SK-N-SH (cell line): ENCODE measurements at regions not wholly inside any gene's neighbourhood (a gene's known extent, or its start where the extent isn't known, plus 50 kb on each side); places are given as distances from the start of the nearest gene placed in this dataset.

Experiments
- CHD2 ChIP-seq: fragments of 150-350 bp; IDR thresholded peaks from 2 replicates; pipeline ENCODE4 v1.6.1; 2018; ENCODE audit warnings: low read length; ENCODE audit not compliant: partially characterized antibody
- EZH2phosphoT487 ChIP-seq: fragments of 200-600 bp; sonication (generic); IDR thresholded peaks from 2 replicates; pipeline ENCODE4 v1.6.1; 2017; ENCODE audit warnings: low read depth, mixed run types, mild to moderate bottlenecking, antibody characterized with exemption, moderate library complexity, borderline replicate concordance
- MEF2A ChIP-seq: IDR thresholded peaks from 2 replicates; pipeline ENCODE4 v1.4.0; 2012; ENCODE audit warnings: low read depth, borderline replicate concordance
- POLR2AphosphoS5 ChIP-seq: IDR thresholded peaks from 2 replicates; pipeline ENCODE4 v1.6.1; 2012; ENCODE audit warnings: low read depth, low read length
- RFX5 ChIP-seq: IDR thresholded peaks from 2 replicates; pipeline ENCODE4 v1.6.1; 2012; ENCODE audit warnings: mild to moderate bottlenecking, improper control_type of control experiment, low read length
- TAF1 ChIP-seq: IDR thresholded peaks from 2 replicates; pipeline ENCODE4 v1.6.1; 2012; ENCODE audit warnings: low read depth, mild to moderate bottlenecking, low read length, moderate library complexity, borderline replicate concordance
- TEAD4 ChIP-seq: IDR thresholded peaks from 2 replicates; pipeline ENCODE4 v1.4.0; 2012; ENCODE audit warnings: mild to moderate bottlenecking, borderline replicate concordance; ENCODE audit not compliant: insufficient read depth
- TF ChIP-seq, protein P1 (sequence below): IDR thresholded peaks from 2 replicates; pipeline ENCODE4 v1.4.0; 2012; ENCODE audit warnings: low read depth
- TF ChIP-seq, protein P2 (sequence below): fragments of 200-600 bp; sonication (generic); IDR thresholded peaks from 2 replicates; pipeline ENCODE4 v1.6.1; 2017; ENCODE audit warnings: antibody characterized with exemption, mild to moderate bottlenecking, moderate library complexity

DNA sequence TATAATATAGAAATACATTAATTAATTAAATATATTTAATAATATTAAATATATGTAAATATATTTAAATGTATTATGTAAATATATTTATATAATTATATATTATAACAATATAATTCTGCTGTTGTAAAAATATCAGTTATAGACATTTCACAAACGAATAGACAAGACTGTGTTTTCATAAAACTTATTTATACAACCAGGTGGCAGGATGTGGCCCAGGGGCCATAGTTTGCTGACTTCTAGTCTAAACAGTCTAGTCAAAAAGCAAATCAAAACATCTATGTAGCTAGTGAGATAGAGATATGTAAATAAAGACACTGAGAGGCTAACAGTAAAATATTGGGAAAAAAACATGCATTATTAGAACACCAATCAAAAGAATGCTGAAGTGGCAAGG is 136.4 kb downstream of the TBXT start:
- TF ChIP-seq RFX5 (no peak), POLR2AphosphoS5 (no peak), TAF1 (no peak), MEF2A (no peak), EZH2phosphoT487 (no peak), CHD2 (no peak), TEAD4 (no peak)
- TF ChIP-seq, protein P1, sequence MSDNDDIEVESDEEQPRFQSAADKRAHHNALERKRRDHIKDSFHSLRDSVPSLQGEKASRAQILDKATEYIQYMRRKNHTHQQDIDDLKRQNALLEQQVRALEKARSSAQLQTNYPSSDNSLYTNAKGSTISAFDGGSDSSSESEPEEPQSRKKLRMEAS = no peak
- TF ChIP-seq, protein P2, sequence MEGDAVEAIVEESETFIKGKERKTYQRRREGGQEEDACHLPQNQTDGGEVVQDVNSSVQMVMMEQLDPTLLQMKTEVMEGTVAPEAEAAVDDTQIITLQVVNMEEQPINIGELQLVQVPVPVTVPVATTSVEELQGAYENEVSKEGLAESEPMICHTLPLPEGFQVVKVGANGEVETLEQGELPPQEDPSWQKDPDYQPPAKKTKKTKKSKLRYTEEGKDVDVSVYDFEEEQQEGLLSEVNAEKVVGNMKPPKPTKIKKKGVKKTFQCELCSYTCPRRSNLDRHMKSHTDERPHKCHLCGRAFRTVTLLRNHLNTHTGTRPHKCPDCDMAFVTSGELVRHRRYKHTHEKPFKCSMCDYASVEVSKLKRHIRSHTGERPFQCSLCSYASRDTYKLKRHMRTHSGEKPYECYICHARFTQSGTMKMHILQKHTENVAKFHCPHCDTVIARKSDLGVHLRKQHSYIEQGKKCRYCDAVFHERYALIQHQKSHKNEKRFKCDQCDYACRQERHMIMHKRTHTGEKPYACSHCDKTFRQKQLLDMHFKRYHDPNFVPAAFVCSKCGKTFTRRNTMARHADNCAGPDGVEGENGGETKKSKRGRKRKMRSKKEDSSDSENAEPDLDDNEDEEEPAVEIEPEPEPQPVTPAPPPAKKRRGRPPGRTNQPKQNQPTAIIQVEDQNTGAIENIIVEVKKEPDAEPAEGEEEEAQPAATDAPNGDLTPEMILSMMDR = no peak
